Activated T-cell treated with anti-CD3 and anti-CD28 coated beads for 24 hours (primary cell): ENCODE measurements at regions not wholly inside any gene's neighbourhood (a gene's known extent, or its start where the extent isn't known, plus 50 kb on each side); places are given as distances from the start of the nearest gene placed in this dataset.
"Not testable (repeated sequence)": the region's sequence is repeated elsewhere in the genome, so short reads cannot be mapped to it uniquely, and the experiment has no call there.

Experiments used
- DNase-seq: peaks from one replicate; pipeline ENCODE4 v3.0.0-alpha.2; 2020; ENCODE audit warnings: low read depth

- DNase-seq = no peak
Observed at GRCh38 chr1:213790565-213790964, 197.2 kb upstream of the PROX1 start.

GRCh38 chr1:213793482-213794067 is 194.2 kb upstream of the PROX1 start:
- DNase-seq = no peak

GRCh38 chr1:213796525-213796924 is 191.2 kb upstream of the PROX1 start:
- DNase-seq = no peak

- DNase-seq = not testable (repeated sequence)
Observed at GRCh38 chr1:213808288-213808687, 179.5 kb upstream of the PROX1 start.

DNA sequence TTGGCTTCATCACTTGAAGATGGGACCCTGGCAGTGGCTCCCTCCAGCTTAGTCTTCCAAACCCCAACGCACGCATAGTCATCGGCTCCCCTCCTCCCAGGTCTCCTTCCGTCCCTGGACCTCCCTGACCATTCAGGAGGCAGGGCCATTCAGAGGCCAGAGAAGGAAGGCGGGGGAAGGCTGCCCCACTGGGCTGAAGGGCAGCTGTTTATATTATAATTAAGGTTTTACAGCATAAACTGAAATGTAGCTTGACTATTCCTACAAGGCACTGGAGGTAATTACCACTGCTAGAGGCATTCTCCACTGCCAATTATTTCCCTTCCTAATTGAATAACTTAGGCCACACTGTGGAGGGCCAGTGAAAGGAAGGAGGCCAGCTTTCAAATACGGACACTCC is 170.6 kb upstream of the PROX1 start:
- DNase-seq = no peak

GRCh38 chr1:213820362-213821149 is 167.2 kb upstream of the PROX1 start:
- no peak for DNase-seq

DNA sequence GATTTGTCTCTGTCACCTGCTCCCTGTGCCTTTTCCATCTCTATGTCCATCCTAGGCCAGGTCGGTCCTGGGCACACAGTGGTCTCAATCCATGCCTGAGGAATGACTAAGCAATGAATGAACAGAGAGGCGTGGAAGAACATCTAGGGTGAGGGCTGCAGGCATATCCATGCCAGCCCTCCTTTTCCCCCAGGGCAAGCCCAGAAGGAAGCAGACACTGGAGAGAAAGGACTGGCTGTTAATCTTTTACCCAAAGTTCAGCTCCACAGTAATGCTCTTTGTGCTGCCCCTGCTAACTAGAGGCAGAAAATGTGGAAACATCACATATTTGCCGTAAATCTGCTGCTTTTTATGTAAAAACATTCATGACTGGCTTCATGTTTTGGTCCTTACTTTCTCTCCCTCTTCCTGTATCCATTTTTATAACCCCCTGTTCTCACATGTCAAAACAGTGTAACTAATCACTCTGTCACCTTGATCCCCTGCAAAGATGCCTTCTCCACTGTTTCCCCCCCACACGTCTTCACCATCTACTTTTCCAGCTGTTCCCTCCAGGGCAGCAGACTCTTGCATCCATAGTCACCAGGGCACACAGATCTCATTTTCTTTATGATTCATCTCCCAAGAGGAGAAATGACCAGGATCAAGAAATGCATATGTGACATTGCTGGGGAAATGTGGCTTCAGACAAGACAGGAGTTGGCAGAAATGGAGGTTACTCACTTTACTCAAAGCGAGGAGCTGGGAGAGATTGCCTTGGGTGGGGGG is 166.4 kb upstream of the PROX1 start:
- DNase-seq = no peak

DNA sequence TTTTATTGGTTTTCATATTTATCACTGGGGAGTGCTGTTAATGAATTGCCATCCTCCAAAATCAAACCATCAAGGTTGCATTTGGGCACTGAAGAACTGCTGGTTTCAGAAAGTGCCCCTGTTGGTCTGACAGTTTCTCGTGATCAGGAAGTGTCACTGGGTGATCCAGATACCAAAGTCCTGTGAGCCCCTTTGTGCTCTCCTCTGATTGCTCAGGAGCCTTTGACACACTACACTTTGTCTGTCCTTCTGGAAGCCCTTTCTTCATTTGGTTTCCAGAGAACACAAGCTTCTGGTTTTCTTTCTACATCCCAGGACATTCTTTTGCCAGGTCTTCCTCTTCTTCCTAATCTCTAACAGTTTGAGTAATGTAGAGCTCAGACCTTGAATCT is 165.8 kb upstream of the PROX1 start:
- DNase-seq = no peak

DNA sequence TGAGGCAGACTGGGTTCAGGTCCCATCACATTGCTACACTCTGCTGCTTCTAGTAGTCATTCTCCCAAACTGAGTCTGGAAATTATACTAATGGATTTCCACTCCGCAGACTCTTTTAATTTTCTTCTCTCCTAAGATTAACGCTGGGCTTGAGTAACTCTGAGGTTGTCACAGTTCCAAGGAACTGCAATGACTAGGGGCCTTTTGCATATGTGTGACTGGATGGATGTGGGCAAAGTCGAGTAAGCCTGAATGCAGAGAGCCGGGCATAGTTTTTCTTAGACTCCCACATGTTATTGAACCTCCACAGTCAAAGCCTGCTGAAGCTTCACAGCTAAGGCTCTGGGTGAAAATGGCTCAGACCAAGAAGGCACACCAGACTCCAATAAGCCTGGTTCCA is 160.9 kb upstream of the PROX1 start:
- DNase-seq = no peak

- DNase-seq = no peak
Observed at GRCh38 chr1:213828867-213829266, 158.9 kb upstream of the PROX1 start.

- no peak for DNase-seq
Observed at GRCh38 chr1:213829780-213830179, 158.0 kb upstream of the PROX1 start.

DNA sequence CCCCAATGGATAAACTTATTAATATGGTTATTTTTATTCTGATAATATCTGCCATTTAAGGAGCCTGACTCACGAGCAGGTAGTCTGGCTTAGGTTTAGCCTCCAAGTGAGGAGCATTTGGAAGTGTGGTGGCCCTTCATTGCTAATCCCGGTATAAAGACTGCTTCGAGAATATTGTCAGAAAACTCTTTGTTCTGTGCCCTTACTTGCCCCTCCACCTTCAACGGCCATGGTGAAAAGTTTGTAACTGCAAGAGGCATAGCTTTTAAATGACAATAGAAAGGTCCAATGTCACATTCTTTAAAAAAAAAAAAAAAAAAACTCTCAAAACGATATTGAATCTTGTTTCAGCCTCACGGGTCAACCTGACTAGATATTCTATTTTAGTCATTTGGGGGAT is 157.4 kb upstream of the PROX1 start:
- no peak for DNase-seq

- DNase-seq = no peak
Observed at GRCh38 chr1:213840575-213840974, 147.2 kb upstream of the PROX1 start.

DNA sequence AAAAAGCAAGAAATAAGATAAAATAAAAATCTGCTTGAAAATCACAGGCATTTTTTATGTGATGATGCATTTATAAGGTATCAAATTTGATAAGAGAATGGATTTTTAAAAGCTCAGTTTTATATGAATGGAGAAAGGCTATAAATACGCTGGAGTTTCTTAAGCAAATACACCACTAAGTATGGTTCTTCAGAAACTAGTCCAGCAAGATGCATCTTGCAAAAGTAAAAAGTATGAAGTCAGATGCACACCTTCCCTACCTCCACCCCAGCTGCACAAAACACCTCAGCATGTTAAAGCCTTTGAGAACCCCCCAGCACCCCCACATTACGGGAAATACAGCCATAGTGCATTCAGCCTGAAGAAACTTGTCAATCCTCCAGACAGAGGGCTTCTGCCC is 143.1 kb upstream of the PROX1 start:
- no peak for DNase-seq

DNA sequence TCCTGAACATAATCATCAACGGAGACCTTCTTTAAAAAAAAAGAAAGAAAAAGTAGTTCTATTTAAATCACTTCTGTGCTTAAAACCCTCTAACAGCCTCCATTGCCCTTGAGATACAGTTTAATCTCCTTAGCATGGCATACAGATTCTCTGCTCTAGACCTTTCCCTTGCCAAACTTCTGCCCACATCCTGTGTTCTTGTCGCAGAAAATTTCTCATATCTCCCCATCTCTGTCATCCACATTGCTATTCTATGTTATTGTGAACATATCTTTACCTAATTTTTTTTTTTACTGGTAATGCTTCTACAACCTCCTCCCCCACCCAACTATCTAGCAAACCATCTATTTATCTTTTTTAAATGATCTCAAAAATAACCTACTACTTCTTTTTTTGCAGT is 135.7 kb upstream of the PROX1 start:
- no peak for DNase-seq

DNA sequence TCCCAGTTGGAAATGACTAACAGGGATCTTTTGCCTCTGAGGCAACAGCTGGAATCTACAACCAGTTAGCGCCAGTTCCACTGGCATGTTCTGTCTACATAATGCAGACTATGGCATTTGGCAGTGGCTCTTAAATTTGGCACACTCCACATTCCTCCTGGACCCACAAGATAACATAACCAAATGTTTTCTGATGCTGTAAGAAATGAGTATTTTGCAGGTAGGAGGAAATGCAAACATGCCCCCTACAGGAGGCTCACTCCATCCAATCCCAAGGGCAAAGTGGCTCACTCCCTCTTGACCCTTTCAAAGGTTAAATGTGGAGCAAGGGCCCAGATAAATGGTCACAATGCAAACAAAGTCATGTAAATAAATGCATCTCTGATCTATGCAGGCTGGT is 129.2 kb upstream of the PROX1 start:
- no peak for DNase-seq

DNA sequence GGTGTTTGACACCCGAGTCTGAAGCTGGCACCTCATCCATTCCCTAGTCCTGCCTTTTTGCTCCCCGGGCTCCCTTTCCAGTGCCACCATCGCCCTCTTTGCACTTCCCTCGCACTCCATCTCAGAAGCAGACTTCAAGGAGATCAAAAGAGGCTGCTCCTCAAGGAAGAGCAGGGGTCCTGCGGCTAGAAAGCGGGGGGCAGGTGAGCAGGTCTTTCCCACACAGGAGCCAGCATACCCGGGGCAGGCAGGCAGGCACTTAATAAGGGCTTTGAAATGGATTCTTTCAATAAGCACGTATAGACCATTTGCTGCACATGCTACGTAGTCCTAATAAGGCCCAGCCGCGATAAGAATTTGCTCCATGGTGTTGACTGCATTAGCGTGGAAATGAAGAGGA is 125.9 kb upstream of the PROX1 start:
- no peak for DNase-seq

DNA sequence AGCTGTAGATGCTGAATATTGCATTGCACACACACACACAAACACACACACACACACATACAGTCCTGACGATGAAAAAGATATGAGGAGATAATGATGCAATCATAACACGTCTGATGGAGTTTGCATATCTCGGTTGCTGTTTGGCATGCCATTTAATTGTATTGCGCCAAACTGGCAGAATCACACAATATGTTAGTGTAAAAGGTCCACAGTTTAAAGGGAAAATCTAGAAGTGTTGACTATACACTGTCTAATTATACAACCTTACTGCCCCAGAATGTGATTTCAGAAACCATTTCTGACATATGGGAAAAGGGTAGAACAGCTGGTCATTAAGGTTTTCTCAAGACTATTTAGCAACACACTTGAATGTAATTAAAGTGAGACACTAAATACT is 123.7 kb upstream of the PROX1 start:
- DNase-seq = no peak

DNA sequence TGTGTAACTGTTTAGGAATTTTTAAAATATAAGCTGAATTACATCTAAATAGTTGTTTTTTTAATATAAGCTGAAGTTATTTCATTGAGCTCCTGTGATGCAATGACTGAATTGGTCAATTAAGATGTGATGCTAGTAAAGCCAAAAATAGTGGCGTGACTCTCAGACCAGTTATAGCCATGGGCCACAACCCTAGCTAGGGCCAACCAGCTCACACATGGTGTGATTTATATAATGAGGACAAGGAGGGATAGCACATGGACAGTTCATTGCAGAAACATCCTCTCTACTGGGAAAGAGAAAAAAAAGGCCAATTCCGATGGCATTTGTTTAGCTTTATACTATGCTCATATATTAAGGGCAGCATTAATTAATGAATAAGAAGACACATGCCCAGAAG is 119.3 kb upstream of the PROX1 start:
- DNase-seq = no peak

GRCh38 chr1:213871179-213871578 is 116.6 kb upstream of the PROX1 start:
- no peak for DNase-seq

DNA sequence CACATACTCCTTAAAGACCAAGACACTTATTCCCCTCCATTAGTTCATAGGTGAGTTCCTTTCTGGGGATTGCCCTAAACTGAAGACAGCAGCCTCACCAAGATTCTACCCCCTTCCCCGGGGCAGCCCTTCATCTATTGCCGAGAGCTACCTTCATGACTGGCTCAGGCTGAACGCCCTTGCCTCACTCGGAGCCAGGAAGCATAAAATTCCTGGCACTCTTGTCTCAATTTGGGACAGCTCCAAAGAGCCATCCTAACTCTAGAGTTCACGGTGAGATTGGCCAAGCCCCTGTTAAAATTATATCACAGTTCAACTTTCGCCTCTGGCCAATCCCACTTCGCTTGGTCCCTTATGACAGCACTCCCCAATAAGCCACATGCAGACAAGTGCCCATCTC is 113.0 kb upstream of the PROX1 start:
- DNase-seq = no peak

- no peak for DNase-seq
Observed at GRCh38 chr1:213876531-213876930, 111.2 kb upstream of the PROX1 start.

DNA sequence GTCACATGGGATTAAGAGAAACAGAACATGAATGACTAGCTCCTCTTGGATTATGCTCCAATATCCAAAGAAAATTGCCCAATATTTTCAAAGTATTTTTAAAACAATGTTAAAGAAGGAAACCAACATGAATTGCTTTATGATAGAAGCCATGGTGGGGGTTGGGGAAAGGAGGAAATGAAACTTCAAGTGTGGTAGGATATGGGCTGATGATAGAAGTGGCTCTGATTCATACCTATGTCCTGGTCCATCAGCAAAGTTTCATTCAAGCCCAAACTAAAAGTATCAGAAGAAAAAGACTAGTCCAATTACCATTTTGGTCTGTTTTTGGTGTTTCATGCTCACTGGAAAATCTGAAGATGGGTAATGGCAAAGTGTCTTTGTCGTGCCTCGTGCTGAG is 104.2 kb upstream of the PROX1 start:
- no peak for DNase-seq
